Glomerular visceral epithelial cell (primary cell): ENCODE measurements at regions not wholly inside any gene's neighbourhood (a gene's known extent, or its start where the extent isn't known, plus 50 kb on each side); places are given as distances from the start of the nearest gene placed in this dataset.

ENCODE experiments used
- DNase-seq: peaks from one replicate; pipeline ENCODE4 v3.0.0-alpha.2; 2016; ENCODE audit errors: extremely low spot score

GRCh38 chr6:81818901-81819361 is 66.5 kb upstream of the TENT5A start:
- DNase-seq = no peak

GRCh38 chr6:81816380-81816779 is 63.9 kb upstream of the TENT5A start:
- no peak for DNase-seq

- no peak for DNase-seq
Measured at GRCh38 chr6:81814370-81815076, 62.0 kb upstream of the TENT5A start.

GRCh38 chr6:81813305-81813704 is 60.8 kb upstream of the TENT5A start:
- DNase-seq = no peak

- no peak for DNase-seq
Measured at GRCh38 chr6:81812401-81812800, 59.9 kb upstream of the TENT5A start.

DNA sequence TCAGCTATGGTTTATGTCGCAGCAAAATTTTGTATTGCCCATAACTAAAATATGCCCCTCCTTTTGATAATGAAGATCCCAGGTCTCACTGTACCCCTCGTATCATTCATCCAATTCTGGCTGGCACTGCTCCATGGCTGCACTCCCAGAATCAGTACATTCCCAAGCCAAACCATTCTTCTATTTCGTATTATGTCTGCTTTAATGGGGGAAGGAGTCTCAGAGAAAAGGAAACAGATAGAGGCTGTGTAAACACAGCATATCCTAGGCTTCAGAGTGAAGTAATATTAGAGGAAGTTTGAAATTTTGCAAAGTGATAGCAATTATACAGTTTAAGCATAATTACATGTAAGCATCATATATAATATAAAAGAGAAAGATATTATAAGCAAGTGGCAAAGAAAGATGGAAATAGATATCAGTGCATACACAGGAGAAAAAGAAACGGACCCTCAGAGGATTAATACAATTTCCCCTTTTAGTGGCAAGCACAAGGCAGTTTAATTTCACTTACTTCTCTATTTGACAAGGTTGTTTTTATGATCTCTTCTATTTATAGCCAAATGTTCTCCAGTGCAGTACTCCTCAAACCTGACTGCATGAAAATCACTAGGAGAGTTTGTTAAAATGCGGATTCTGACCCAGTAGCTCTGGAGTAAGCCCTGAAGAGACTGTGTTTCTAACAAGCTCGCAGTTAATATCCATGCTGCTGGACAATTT is 56.5 kb upstream of the TENT5A start:
- no peak for DNase-seq

DNA sequence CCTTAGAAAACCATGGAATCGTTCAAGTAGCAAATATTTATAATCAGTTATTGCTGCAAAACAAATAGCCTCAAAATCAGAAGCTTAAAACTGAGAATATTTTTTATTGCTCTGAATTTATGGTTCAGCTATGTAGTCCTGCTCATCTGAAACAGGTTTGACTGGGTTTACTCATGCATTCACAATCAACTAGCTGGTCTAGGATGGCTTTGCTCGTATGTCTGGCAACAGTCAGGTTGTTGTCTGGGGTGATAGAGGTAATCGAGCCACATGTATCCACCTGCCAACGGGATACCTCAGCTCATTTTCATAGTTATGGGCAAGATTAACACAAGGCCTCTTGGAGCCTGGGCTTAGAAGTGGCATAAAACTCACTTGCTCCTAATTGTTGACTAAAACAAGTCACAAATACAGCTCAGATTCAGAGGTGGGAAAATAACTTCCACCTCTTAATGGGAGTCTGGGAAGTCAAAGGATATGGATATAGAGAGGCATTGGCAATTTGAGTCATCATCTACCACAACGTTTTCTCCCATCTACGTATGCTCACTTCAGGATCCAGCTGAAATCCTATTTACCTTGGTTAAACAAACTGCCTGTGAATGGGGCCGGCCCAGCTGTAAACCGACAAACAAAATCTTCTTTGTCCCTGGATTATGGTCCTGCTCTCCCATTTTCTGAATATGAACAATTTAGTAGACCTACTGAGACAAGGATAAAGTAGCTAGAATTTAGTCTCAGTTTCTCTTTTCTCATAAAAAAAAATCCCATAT is 54.5 kb upstream of the TENT5A start:
- no peak for DNase-seq

DNA sequence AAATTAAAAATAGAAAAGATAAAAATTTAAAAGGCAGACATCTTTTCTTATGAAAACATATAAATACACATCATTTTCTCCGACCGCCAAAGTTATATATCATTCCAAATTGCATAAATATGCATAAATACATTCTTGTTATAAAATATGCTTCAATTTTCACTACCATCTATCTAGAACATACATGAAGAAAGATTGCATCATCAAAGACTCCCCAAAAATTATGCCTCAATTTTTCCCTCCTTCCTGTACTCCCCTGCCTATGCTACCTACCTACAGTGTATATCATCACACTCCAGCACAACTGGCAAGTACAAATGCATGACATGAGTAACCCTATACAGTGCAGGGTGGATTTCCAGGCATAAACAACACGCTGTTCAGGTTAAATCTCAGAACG is 49.9 kb upstream of the TENT5A start:
- DNase-seq = no peak
